ENCODE measurements at regions not wholly inside any gene's neighbourhood (a gene's known extent, or its start where the extent isn't known, plus 50 kb on each side); places are given as distances from the start of the nearest gene placed in this dataset.

DNA sequence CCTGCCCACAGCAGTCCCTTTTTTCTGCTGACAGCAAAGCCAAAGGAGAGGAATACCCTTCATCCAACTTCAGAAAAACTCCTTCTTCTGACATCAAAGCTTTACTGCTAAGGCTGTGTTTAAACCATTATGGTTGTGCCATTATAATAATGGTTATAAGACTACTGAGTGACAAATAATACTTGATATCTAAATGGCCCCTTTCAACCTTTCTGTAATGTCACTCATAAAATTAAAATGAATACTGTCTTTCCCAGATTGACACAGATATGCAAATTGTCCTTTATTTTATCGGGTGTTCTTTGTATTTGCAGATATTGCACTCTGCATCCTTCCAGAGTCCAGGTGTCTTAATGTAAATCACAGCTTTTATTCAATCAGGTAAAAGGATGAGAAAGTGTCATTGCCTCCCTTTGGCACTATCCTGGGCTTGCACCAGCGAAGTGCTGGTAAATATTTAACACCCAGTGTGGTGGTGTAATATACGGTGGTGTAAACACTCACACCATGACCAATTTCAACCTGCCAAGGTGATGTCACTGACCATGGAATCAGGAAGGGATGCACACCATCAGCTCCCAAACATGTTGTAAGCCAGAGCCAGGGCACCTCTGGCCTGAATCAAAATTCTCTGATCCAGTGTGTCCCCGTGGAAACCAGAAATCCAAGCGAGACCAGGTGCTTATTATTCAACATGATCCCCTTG, 139.4 kb upstream of the TENM3 start:
- Histone ChIP-seq H3K4me3 (ENCODE audit: low read depth in 1 of 2, low read length in 2 of 2) (no peak overlapping the region), H3K4me1 (ENCODE audit: control insufficient read depth in 1 of 2, insufficient read depth in 2 of 2, low read length in 2 of 2) (no peaks in the 10 kb centered on the region), H3K9ac (ENCODE audit: low read depth in 1 of 2, low read length in 2 of 2) (no peak overlapping the region), H3K27ac (ENCODE audit: low read depth, low read length) (no peak overlapping the region), H3K27me3 (ENCODE audit: control insufficient read depth in 1 of 2, insufficient read depth in 2 of 2, low read length in 2 of 2) (no peaks in the 10 kb centered on the region), H3K36me3 (ENCODE audit: control insufficient read depth in 1 of 2, insufficient read depth in 2 of 2, low read length in 2 of 2) (no peaks in the 10 kb centered on the region), H3K9me3 (ENCODE audit: control insufficient read depth in 1 of 2, low read length in 2 of 2) (no peaks in the 10 kb centered on the region)

DNA sequence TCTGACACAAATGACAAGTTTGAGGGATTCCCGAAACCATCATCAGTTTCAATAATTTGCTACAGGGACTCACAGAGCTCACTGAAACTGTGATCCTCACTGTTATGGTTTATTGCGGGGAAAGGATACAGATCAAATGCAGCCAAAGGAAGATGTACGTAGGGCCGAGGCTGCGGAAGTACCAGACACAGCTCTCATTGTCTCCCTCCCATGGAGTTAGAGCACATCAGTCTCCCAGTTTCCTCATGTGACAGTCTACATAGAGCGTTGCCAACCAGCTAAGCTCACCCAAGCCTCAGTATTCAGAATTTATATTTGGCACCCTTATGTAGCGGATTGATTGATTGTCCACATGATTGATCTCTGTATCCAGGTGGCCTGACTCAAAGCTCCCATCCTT, 137.8 kb upstream of the TENM3 start:
- no peaks in the 10 kb centered on the region for H3K27me3 ChIP-seq (ENCODE audit: control insufficient read depth in 1 of 2, insufficient read depth in 2 of 2, low read length in 2 of 2)

DNA sequence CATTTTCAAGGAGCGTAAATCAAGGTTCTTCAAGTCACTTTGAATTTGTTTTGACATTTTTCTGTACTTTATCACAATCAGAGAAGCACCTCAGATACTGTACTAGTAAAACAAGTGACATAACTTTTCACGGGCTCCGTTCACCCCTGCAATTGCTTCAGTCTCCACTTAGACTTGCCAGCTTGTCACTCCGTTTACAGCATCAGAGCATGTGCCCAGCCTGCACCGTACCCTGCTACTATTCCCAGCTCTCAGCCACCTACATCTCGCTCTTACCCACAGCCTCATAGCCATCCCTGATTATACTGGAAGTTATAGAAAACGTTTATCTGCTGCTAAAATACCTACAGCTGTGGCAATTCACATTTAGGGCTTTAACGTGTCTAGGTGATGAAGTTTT, 135.3 kb upstream of the TENM3 start:
- no peaks in the 10 kb centered on the region for H3K27me3 ChIP-seq (ENCODE audit: control insufficient read depth in 1 of 2, insufficient read depth in 2 of 2, low read length in 2 of 2)

More for the DNA sequence above, 137.8 kb upstream of the TENM3 start:
- Histone ChIP-seq H3K9me3 (ENCODE audit: control insufficient read depth in 1 of 2, low read length in 2 of 2) (no peaks in the 10 kb centered on the region), H3K27ac (ENCODE audit: low read depth, low read length) (no peak overlapping the region), H3K4me3 (ENCODE audit: low read depth in 1 of 2, low read length in 2 of 2) (no peak overlapping the region), H3K4me1 (ENCODE audit: control insufficient read depth in 1 of 2, insufficient read depth in 2 of 2, low read length in 2 of 2) (no peaks in the 10 kb centered on the region), H3K9ac (ENCODE audit: low read depth in 1 of 2, low read length in 2 of 2) (no peak overlapping the region), H3K36me3 (ENCODE audit: control insufficient read depth in 1 of 2, insufficient read depth in 2 of 2, low read length in 2 of 2) (no peaks in the 10 kb centered on the region)

DNA sequence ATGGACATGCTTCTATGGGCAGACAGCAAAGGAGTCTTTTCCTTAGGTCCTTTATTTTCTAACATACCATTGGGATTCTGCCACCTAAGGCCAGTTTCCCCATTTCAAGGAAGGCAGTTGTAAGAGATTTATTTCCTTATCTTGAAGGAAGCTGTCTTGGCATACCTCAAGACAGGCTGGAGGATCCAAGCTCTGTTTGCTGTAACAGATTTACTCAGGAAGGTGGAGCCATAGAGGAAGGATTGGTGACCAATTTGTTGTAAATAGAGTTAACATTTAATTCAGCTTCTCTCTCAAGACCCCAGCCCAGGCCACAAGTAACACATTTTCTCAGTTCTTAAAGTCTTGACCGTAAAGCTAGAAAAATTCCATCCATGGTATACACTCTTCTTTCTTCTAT, 131.6 kb upstream of the TENM3 start:
- no peak overlapping the region for H3K9ac ChIP-seq (ENCODE audit: low read depth in 1 of 2, low read length in 2 of 2)
- H3K4me3 ChIP-seq (ENCODE audit: low read depth in 1 of 2, low read length in 2 of 2): no peak overlapping the region
- H3K27me3 ChIP-seq (ENCODE audit: control insufficient read depth in 1 of 2, insufficient read depth in 2 of 2, low read length in 2 of 2): no peaks in the 10 kb centered on the region
- H3K36me3 ChIP-seq (ENCODE audit: control insufficient read depth in 1 of 2, insufficient read depth in 2 of 2, low read length in 2 of 2): no peaks in the 10 kb centered on the region
- H3K4me1 ChIP-seq (ENCODE audit: control insufficient read depth in 1 of 2, insufficient read depth in 2 of 2, low read length in 2 of 2): no peaks in the 10 kb centered on the region
- H3K27ac ChIP-seq (ENCODE audit: low read depth, low read length): no peak overlapping the region
- H3K9me3 ChIP-seq (ENCODE audit: control insufficient read depth in 1 of 2, low read length in 2 of 2): no peaks in the 10 kb centered on the region

More for the DNA sequence above, 135.3 kb upstream of the TENM3 start:
- Histone ChIP-seq H3K4me3 (ENCODE audit: low read depth in 1 of 2, low read length in 2 of 2) (no peak overlapping the region), H3K9me3 (ENCODE audit: control insufficient read depth in 1 of 2, low read length in 2 of 2) (no peaks in the 10 kb centered on the region), H3K4me1 (ENCODE audit: control insufficient read depth in 1 of 2, insufficient read depth in 2 of 2, low read length in 2 of 2) (no peaks in the 10 kb centered on the region), H3K9ac (ENCODE audit: low read depth in 1 of 2, low read length in 2 of 2) (no peak overlapping the region), H3K36me3 (ENCODE audit: control insufficient read depth in 1 of 2, insufficient read depth in 2 of 2, low read length in 2 of 2) (no peaks in the 10 kb centered on the region), H3K27ac (ENCODE audit: low read depth, low read length) (no peak overlapping the region)

DNA sequence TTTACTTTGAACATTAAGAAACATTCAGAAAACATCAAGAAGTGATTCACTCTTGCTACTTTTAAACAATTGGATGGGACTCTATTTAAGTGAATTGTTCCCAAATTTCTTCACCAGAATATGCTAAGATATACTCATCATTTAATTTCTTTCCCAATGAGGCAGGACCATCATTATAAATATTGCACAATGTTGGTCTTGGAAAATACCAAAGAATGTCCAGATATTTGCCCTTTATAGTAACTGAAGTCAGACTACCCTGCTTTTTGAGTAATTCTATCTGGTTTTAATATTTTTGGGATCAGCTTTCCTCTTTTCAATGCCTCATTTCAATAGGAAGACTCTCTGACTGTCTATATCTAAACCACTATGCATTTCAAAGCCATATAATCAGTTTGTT, 129.4 kb upstream of the TENM3 start:
- Histone ChIP-seq H3K9ac (ENCODE audit: low read depth in 1 of 2, low read length in 2 of 2) (no peak overlapping the region), H3K4me3 (ENCODE audit: low read depth in 1 of 2, low read length in 2 of 2) (no peak overlapping the region), H3K4me1 (ENCODE audit: control insufficient read depth in 1 of 2, insufficient read depth in 2 of 2, low read length in 2 of 2) (no peaks in the 10 kb centered on the region)

DNA sequence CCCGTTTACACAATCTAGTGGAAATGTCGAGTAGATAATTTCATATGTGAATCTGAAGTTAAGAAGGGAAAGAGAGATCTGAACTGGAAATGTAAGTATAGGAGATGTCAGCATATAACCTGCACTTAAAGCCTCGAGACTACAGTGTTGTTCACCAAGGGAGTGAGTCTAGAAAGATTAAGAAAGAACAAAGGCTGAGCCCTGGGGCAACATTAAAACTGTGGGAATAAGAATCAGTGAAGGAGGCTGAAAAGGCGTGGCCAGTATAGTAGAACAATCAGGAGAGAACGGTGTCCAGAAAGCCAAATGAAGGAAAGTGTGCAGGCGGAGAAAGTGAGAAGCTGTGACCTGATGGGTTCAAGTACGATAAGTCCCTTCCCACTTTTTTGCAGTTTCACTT, 118.8 kb upstream of the TENM3 start:
- Histone ChIP-seq H3K27ac (ENCODE audit: low read depth, low read length) (no peak overlapping the region), H3K4me1 (ENCODE audit: control insufficient read depth in 1 of 2, insufficient read depth in 2 of 2, low read length in 2 of 2) (no peaks in the 10 kb centered on the region), H3K27me3 (ENCODE audit: control insufficient read depth in 1 of 2, insufficient read depth in 2 of 2, low read length in 2 of 2) (no peaks in the 10 kb centered on the region), H3K36me3 (ENCODE audit: control insufficient read depth in 1 of 2, insufficient read depth in 2 of 2, low read length in 2 of 2) (no peaks in the 10 kb centered on the region), H3K9me3 (ENCODE audit: control insufficient read depth in 1 of 2, low read length in 2 of 2) (peaks cover 0 to 11% of the 10 kb centered on the region in 2 donors), H3K4me3 (ENCODE audit: low read depth in 1 of 2, low read length in 2 of 2) (no peak overlapping the region), H3K9ac (ENCODE audit: low read depth in 1 of 2, low read length in 2 of 2) (no peak overlapping the region)

More for the DNA sequence above, 129.4 kb upstream of the TENM3 start:
- Histone ChIP-seq H3K27me3 (ENCODE audit: control insufficient read depth in 1 of 2, insufficient read depth in 2 of 2, low read length in 2 of 2) (no peaks in the 10 kb centered on the region), H3K9me3 (ENCODE audit: control insufficient read depth in 1 of 2, low read length in 2 of 2) (peaks cover 0 to 2% of the 10 kb centered on the region in 2 donors), H3K27ac (ENCODE audit: low read depth, low read length) (no peak overlapping the region), H3K36me3 (ENCODE audit: control insufficient read depth in 1 of 2, insufficient read depth in 2 of 2, low read length in 2 of 2) (no peaks in the 10 kb centered on the region)

DNA sequence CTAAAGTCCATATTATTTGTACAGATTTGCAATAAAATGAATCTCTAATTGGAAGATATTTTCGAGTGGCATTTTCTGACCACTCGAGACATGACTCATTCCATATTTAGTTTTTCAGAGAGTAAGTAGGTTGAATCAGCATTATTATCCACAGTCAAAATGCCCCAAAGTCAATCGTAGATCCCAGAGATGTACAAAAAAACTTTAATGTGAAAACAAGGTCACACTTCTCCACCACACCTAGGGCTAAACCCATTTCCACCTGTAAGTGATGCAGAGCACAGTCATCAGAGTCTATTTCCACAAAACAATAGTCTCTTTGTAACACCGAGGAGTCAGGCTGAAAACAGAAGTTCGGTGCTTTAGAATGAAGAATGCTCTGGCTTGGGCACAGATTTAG, 117.1 kb upstream of the TENM3 start:
- Histone ChIP-seq H3K27me3 (ENCODE audit: control insufficient read depth in 1 of 2, insufficient read depth in 2 of 2, low read length in 2 of 2) (no peaks in the 10 kb centered on the region), H3K9ac (ENCODE audit: low read depth in 1 of 2, low read length in 2 of 2) (no peak overlapping the region), H3K4me3 (ENCODE audit: low read depth in 1 of 2, low read length in 2 of 2) (no peak overlapping the region), H3K4me1 (ENCODE audit: control insufficient read depth in 1 of 2, insufficient read depth in 2 of 2, low read length in 2 of 2) (no peaks in the 10 kb centered on the region), H3K36me3 (ENCODE audit: control insufficient read depth in 1 of 2, insufficient read depth in 2 of 2, low read length in 2 of 2) (no peaks in the 10 kb centered on the region), H3K27ac (ENCODE audit: low read depth, low read length) (no peak overlapping the region), H3K9me3 (ENCODE audit: control insufficient read depth in 1 of 2, low read length in 2 of 2) (peaks cover 0 to 11% of the 10 kb centered on the region in 2 donors)

DNA sequence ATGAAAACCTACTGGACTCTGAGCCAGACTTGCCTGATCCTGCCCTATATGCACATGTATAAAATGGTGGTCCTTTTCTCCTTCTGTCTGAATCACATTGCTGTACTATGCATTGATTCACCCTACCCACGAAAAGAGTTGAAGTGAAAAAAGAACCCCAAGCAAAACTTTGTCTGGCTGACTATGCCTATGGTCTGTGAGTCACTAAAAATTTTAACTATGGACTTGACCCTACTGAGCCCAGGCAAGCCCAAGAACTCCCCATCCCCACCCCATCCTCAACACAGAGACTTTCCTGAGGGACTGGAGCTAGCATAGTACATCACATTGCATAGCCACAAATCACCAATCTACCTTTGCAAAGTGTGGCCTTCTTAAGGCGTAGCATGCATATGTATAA, 116.6 kb upstream of the TENM3 start:
- no peaks in the 10 kb centered on the region for H3K4me1 ChIP-seq (ENCODE audit: control insufficient read depth in 1 of 2, insufficient read depth in 2 of 2, low read length in 2 of 2)
- H3K9ac ChIP-seq (ENCODE audit: low read depth in 1 of 2, low read length in 2 of 2): no peak overlapping the region
- no peaks in the 10 kb centered on the region for H3K27me3 ChIP-seq (ENCODE audit: control insufficient read depth in 1 of 2, insufficient read depth in 2 of 2, low read length in 2 of 2)
- H3K27ac ChIP-seq (ENCODE audit: low read depth, low read length): no peak overlapping the region
- H3K4me3 ChIP-seq (ENCODE audit: low read depth in 1 of 2, low read length in 2 of 2): no peak overlapping the region
- H3K36me3 ChIP-seq (ENCODE audit: control insufficient read depth in 1 of 2, insufficient read depth in 2 of 2, low read length in 2 of 2): no peaks in the 10 kb centered on the region
- H3K9me3 ChIP-seq (ENCODE audit: control insufficient read depth in 1 of 2, low read length in 2 of 2): peaks cover 0 to 10% of the 10 kb centered on the region in 2 donors

DNA sequence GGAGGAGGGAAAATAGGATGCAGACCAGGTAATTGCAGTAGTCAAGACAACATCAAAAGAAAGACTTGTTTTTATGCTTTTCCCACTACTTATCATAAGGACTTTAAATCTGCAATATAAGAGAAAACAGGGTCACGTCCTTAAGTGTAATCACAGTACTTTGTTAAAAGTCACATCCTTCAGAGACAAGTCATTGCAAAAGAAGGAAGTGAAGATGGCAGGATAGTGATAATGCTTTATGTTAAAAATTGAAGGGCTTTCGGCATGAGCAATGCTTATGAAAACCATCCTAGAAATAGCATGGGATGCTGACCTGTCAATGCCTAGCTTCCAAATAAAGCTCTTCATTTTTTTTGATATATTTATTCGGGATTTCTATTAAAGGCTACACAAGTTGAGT, 110.2 kb upstream of the TENM3 start:
- no peaks in the 10 kb centered on the region for H3K27me3 ChIP-seq (ENCODE audit: control insufficient read depth in 1 of 2, insufficient read depth in 2 of 2, low read length in 2 of 2)
- H3K4me1 ChIP-seq (ENCODE audit: control insufficient read depth in 1 of 2, insufficient read depth in 2 of 2, low read length in 2 of 2): no peaks in the 10 kb centered on the region

DNA sequence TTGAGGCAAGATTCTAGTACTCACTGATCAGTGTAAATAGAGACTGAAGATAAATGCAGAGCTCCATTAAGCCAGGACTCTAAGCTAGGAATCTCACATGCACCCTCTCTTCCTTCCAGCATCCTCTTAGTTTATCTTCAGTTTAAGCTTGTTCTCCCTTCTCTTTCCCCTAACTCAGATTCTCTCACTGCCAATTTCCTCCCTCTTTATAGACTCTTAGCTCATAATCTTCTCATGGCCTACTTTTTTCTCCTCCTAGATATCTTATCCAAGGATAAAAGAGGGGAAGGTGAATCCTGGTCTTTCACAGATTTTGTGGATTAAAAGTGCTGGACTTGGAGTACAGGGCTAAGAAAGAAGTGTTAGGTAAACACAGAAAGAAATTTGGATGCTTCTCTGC, 108.9 kb upstream of the TENM3 start:
- H3K27ac ChIP-seq (ENCODE audit: low read depth, low read length): no peak overlapping the region
- H3K4me1 ChIP-seq (ENCODE audit: control insufficient read depth in 1 of 2, insufficient read depth in 2 of 2, low read length in 2 of 2): no peaks in the 10 kb centered on the region
- no peaks in the 10 kb centered on the region for H3K9me3 ChIP-seq (ENCODE audit: control insufficient read depth in 1 of 2, low read length in 2 of 2)
- no peak overlapping the region for H3K4me3 ChIP-seq (ENCODE audit: low read depth in 1 of 2, low read length in 2 of 2)
- H3K36me3 ChIP-seq (ENCODE audit: control insufficient read depth in 1 of 2, insufficient read depth in 2 of 2, low read length in 2 of 2): no peaks in the 10 kb centered on the region
- no peaks in the 10 kb centered on the region for H3K27me3 ChIP-seq (ENCODE audit: control insufficient read depth in 1 of 2, insufficient read depth in 2 of 2, low read length in 2 of 2)
- H3K9ac ChIP-seq (ENCODE audit: low read depth in 1 of 2, low read length in 2 of 2): no peak overlapping the region

More for the DNA sequence above, 110.2 kb upstream of the TENM3 start:
- H3K9ac ChIP-seq (ENCODE audit: low read depth in 1 of 2, low read length in 2 of 2): no peak overlapping the region
- H3K36me3 ChIP-seq (ENCODE audit: control insufficient read depth in 1 of 2, insufficient read depth in 2 of 2, low read length in 2 of 2): no peaks in the 10 kb centered on the region
- no peak overlapping the region for H3K27ac ChIP-seq (ENCODE audit: low read depth, low read length)
- no peaks in the 10 kb centered on the region for H3K9me3 ChIP-seq (ENCODE audit: control insufficient read depth in 1 of 2, low read length in 2 of 2)
- no peak overlapping the region for H3K4me3 ChIP-seq (ENCODE audit: low read depth in 1 of 2, low read length in 2 of 2)
